Common myeloid progenitor, CD34-positive (primary cell): ENCODE measurements at regions not wholly inside any gene's neighbourhood (a gene's known extent, or its start where the extent isn't known, plus 50 kb on each side); places are given as distances from the start of the nearest gene placed in this dataset.
A peak's percentile ranks its signal among the peaks of the same experiment; 100 is the strongest.

Experiments used
- CTCF ChIA-PET: fragments of 350-600 bp; sonication (Branson Sonifier 250); formaldehyde crosslinking; loops from one replicate; lab custom pipeline; 2021; ENCODE audit warnings: antibody characterized with exemption; lab: Charles Lee
- POLR2A ChIA-PET: fragments of 350-600 bp; sonication (Branson Sonifier 250); formaldehyde crosslinking; loops from one replicate; lab custom pipeline; 2021; ENCODE audit warnings: antibody characterized with exemption; lab: Charles Lee
- DNase-seq, 3 donors: peaks; one replicate each; pipeline versions ENCODE4 v3.0.0 to v3.0.0-alpha.2; 2013
- H3K27ac ChIP-seq, 2 experiments: 1 replicate in 1 of 2; 2 replicates in 1 of 2; pipeline ENCODE4 v1.7.0; 2013; ENCODE audit warnings: inconsistent platforms in 2 of 2, low read length in 2 of 2, mild to moderate bottlenecking in 2 of 2, low read depth in 1 of 2, moderate library complexity in 1 of 2; ENCODE audit not compliant: severe bottlenecking in 2 of 2, insufficient read depth in 1 of 2, poor library complexity in 1 of 2
- H3K27me3 ChIP-seq, 5 experiments: replicated peaks in 2 of 5; 1 replicate in 3 of 5; 2 replicates in 2 of 5; pipeline versions ENCODE4 v1.6.1 to v1.7.0; 2013; ENCODE audit warnings: low read length in 4 of 5, mild to moderate bottlenecking in 2 of 5, moderate library complexity in 2 of 5, inconsistent platforms in 1 of 5; ENCODE audit not compliant: insufficient read depth in 5 of 5, control insufficient read depth in 4 of 5
- H3K36me3 ChIP-seq, 4 experiments: 1 replicate in 2 of 4; 2 replicates in 2 of 4; pipeline versions ENCODE4 v1.6.1 to v1.7.0; 2013; ENCODE audit warnings: low read length in 3 of 4, control low read depth in 1 of 4, mild to moderate bottlenecking in 1 of 4; ENCODE audit not compliant: control insufficient read depth in 4 of 4, insufficient read depth in 4 of 4
- H3K4me1 ChIP-seq, 4 experiments: 1 replicate in 3 of 4; 2 replicates in 1 of 4; pipeline versions ENCODE4 v1.6.1 to v1.7.1; 2013; ENCODE audit warnings: low read length in 3 of 4, mild to moderate bottlenecking in 3 of 4, control low read depth in 1 of 4, inconsistent platforms in 1 of 4, moderate library complexity in 1 of 4; ENCODE audit not compliant: control insufficient read depth in 4 of 4, insufficient read depth in 4 of 4; ENCODE audit errors: control extremely low read depth in 1 of 4
- H3K4me3 ChIP-seq, 7 experiments: 1 replicate in 4 of 7; 2 replicates in 3 of 7; pipeline versions ENCODE4 v1.5.1 to v1.7.0; 2013; ENCODE audit warnings: mild to moderate bottlenecking in 7 of 7, low read length in 6 of 7, moderate library complexity in 6 of 7, inconsistent platforms in 2 of 7, low read depth in 2 of 7, control low read depth in 1 of 7; ENCODE audit not compliant: insufficient read depth in 4 of 7, control insufficient read depth in 1 of 7; ENCODE audit errors: extremely low read depth in 1 of 7
- H3K9me3 ChIP-seq, 5 experiments: 1 replicate in 4 of 5; 2 replicates in 1 of 5; pipeline versions ENCODE4 v1.6.1 to v1.7.1; 2013; ENCODE audit warnings: low read length in 4 of 5, mild to moderate bottlenecking in 2 of 5, inconsistent platforms in 1 of 5, low read depth in 1 of 5, moderate library complexity in 1 of 5; ENCODE audit not compliant: control insufficient read depth in 4 of 5, insufficient read depth in 2 of 5; ENCODE audit errors: control extremely low read depth in 1 of 5
- WGBS: methylation state at CpG from one replicate; pipeline ENCODE4 v1.1.5; 2013; ENCODE audit not compliant: insufficient coverage; 5-methylcytosine and 5-hydroxymethylcytosine counted together

DNA sequence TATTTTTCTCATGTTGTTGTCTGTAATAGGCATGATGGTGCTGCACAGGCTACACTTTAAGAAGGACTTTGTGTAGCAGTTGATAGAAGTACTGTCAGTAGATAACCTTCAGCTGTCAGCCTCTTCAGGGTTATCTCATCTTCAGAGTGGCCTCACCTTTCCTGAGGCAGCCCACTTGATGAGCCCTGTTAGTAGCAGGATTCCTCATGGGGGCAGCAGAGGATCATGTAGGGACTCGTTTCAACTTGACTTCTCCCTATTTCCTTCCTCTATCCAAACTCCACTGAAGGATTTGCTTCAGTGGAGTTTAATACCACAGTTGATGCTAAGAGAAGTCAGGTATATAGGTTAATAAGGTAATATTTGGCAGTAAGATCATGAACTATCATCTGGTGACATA, 530.3 kb upstream of the FSIP2 start:
- H3K4me1 ChIP-seq: no peaks in the 10 kb centered on the region
- H3K27ac ChIP-seq: no peak overlapping the region
- POLR2A ChIA-PET: no interaction called here
- no peak overlapping the region for H3K4me3 ChIP-seq
- CTCF ChIA-PET: no interaction called here
- WGBS: no CpG with 5 or more reads among the region's 1 CpG
- H3K36me3 ChIP-seq: no peaks in the 10 kb centered on the region
- peak; percentile 8 to 29 (median 27) for DNase-seq
- no peaks in the 10 kb centered on the region for H3K27me3 ChIP-seq
- H3K9me3 ChIP-seq: no peaks in the 10 kb centered on the region

DNA sequence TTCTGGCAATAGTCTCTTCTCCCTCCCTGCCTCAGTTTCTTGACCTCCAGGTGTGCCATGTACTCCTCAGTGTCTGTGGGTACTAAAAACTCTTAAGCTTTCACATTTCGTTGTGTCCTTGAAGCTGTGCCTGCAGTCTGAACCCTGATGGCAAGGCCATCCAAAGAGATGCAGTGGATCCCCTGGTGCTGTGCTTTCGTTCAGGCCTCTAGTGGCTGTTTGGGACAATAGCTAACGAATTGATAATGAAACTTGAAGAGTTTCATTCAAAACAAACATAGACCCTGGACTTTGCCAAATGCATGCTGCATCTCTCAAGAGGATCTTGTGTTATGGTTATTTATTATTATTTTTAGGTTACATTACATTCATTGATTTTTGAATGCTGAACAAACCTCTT, 523.1 kb upstream of the FSIP2 start:
- H3K9me3 ChIP-seq: no peaks in the 10 kb centered on the region
- WGBS: 83% methylated on average over 1 of the region's 3 CpGs

DNA sequence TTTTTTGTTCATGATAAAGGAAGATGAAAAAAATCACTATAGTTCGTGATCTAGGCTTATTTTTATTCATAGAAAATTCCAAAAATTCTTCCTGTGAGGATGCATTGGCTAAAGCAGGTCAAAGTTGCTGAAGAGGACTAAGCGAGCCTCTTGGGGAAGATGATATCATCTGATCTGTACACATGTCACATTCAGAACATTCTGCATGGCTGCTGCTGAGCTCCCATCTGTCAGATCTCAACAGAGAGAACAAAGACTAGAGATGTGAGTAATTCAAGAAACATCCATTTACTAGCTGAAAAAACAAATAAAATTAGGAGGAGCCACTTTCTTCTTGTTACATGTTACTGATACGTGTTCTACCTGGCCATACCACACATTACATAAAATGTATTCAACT, 518.6 kb upstream of the FSIP2 start:
- H3K4me1 ChIP-seq: no peaks in the 10 kb centered on the region
- no peak for DNase-seq
- no peaks in the 10 kb centered on the region for H3K27me3 ChIP-seq
- WGBS: 80% methylated on average over 1 of the region's 3 CpGs
- no peaks in the 10 kb centered on the region for H3K36me3 ChIP-seq
- no peak overlapping the region for H3K4me3 ChIP-seq
- H3K27ac ChIP-seq: no peak overlapping the region
- ChIA-PET POLR2A (no interaction called here), CTCF (no interaction called here)
- no peaks in the 10 kb centered on the region for H3K9me3 ChIP-seq

More for the DNA sequence above, 523.1 kb upstream of the FSIP2 start:
- no peaks in the 10 kb centered on the region for H3K4me1 ChIP-seq
- no peaks in the 10 kb centered on the region for H3K36me3 ChIP-seq
- H3K27ac ChIP-seq: no peak overlapping the region
- H3K27me3 ChIP-seq: no peaks in the 10 kb centered on the region
- CTCF ChIA-PET: no interaction called here
- POLR2A ChIA-PET: no interaction called here
- no peak for DNase-seq
- H3K4me3 ChIP-seq: no peak overlapping the region

DNA sequence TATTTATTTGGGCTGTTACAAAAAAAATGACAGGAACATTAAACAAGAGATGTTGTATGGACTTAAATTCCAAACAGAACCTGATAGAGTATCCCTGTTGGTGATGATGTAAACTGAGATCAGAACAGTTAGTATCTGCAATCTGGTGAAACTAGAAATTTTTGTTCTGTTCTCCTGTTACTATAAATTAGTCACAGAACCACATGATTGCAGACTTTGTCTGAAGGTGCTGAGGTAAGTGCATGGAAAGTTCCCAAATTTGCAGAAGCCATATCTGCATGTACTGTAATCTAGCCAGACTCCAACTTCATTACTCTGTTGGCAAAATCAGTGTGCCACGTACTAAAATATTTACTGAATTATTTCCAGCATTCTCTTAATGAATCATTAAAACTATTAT, 516.3 kb upstream of the FSIP2 start:
- no peak overlapping the region for H3K4me3 ChIP-seq
- WGBS: no CpG with 5 or more reads among the region's 1 CpG
- no peak for DNase-seq
- H3K27me3 ChIP-seq: no peaks in the 10 kb centered on the region
- no peaks in the 10 kb centered on the region for H3K4me1 ChIP-seq
- H3K36me3 ChIP-seq: no peaks in the 10 kb centered on the region
- CTCF ChIA-PET: no interaction called here
- POLR2A ChIA-PET: no interaction called here
- H3K27ac ChIP-seq: no peak overlapping the region
- H3K9me3 ChIP-seq: no peaks in the 10 kb centered on the region

DNA sequence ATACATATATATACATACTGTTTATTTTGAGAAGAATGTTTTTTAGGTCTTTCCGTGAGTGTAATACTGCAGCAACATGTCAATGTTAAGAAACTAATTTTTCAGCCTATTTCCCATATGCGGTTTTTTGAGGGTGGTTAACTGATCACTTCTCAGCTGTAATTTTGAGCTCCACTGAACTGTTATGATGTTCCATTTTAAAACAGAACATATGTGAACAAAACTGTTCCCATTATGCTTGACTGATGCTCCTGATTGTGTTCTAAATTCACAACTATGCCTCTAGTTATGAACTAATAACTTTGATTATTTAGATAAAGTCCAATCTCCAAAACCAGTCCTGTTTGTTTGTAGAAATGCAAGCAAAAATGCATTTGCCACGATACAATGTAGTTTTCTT, 511.2 kb upstream of the FSIP2 start:
- 100% methylated on average over 1 of the region's 3 CpGs for WGBS
- Histone ChIP-seq H3K4me1 (no peaks in the 10 kb centered on the region), H3K36me3 (no peaks in the 10 kb centered on the region), H3K27me3 (no peaks in the 10 kb centered on the region), H3K9me3 (no peaks in the 10 kb centered on the region), H3K27ac (no peak overlapping the region), H3K4me3 (no peak overlapping the region)
- ChIA-PET CTCF (no interaction called here), POLR2A (no interaction called here)
- no peak for DNase-seq

DNA sequence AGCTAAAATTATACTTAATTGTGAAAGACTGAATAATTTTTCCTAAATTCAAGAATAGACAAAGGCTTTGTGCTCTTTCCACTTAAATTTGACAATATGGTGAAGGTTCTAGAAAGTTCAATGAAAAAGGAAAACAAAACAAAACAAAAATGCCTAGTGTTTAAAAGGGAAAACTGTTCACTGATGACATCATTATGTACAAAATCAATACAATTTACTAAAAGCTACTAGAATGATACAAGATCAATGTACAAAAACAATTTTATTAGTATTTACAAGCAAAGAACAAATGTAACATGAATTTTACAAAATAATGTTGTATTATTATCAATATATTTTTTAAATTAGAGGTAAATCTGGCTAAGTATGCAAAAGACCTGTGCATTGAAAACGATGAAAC, 499.1 kb upstream of the FSIP2 start:
- Histone ChIP-seq H3K27me3 (no peaks in the 10 kb centered on the region), H3K36me3 (no peaks in the 10 kb centered on the region), H3K27ac (no peak overlapping the region), H3K4me1 (no peaks in the 10 kb centered on the region), H3K4me3 (no peak overlapping the region), H3K9me3 (peaks cover 0 to 5% (median 0%) of the 10 kb centered on the region in 5 experiments)
- POLR2A ChIA-PET: no interaction called here
- DNase-seq: no peak
- no CpG with 5 or more reads among the region's 1 CpG for WGBS
- CTCF ChIA-PET: no interaction called here

DNA sequence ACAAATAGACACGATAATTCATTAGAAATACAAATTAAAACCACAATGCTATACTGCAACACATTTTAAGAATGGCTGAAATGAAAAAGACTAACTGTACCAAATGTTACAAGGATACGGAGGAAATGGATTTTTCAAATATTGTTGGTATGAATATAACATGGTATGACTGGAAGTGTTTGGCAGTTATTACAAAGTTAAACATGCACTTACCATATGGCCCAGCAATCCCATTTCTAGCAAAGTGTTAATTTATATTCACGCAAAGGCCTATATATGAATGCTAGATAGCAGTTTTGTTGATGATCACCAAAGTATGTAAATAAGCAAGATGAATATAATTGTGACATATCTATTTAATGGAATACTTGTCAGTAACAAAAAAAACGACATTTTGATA, 497.8 kb upstream of the FSIP2 start:
- Histone ChIP-seq H3K4me3 (no peak overlapping the region), H3K27me3 (no peaks in the 10 kb centered on the region), H3K9me3 (peaks cover 0 to 5% (median 0%) of the 10 kb centered on the region in 5 experiments), H3K27ac (no peak overlapping the region), H3K36me3 (no peaks in the 10 kb centered on the region), H3K4me1 (no peaks in the 10 kb centered on the region)
- DNase-seq: no peak
- ChIA-PET POLR2A (no interaction called here), CTCF (interaction anchor here (0.7 kb wide), 2 partner anchors 771 to 1208 kb away, joined by 3 read pairs; no protein-coding TSS in a partner anchor)
- no CpG with 5 or more reads among the region's 4 CpGs for WGBS
